ENCODE measurements at regions not wholly inside any gene's neighbourhood (a gene's known extent, or its start where the extent isn't known, plus 50 kb on each side); places are given as distances from the start of the nearest gene placed in this dataset.
"Not testable (repeated sequence)": the region's sequence is repeated elsewhere in the genome, so short reads cannot be mapped to it uniquely, and the experiment has no call there.

DNA sequence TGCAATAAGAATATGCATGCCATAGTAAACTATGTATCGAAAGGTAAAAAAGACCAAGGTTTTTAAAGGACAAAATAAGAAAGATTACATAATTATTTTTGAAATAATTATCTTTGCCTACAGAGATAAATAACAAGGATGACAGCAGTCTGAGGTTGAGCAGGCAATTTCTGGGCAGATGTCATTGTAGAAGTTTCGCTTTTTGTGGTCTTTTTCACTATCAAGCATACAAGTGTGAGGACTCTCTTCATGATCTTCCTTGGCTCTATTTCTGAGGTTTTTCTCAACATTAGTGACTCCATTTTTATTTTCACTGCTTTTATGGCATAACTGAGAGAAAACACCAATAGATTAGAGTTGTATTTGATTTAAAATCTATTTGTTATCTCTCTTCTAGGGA is 1337.9 kb upstream of the EPHA6 start:
- DNase-seq (ENCODE audit: low read depth) = no peak

DNA sequence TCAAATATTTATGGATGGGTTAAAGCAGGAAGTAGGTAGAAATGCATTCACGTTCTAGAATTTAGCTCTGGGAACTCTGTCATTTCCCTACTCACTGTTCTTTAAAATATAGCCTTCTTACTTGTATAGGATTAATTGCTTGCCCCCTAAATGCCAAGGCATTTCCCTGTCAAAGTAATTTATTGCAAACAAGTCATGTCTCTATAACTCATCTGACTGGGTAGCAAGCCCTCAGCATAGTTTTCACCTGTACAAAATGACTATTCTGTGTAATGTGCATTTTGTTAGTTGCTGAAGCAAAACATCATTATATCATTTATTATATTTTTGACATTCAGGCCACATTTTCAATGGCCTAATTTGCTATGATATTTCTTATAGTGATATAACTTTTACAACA is 1308.2 kb upstream of the EPHA6 start:
- DNase-seq (ENCODE audit: low read depth) = no peak

DNA sequence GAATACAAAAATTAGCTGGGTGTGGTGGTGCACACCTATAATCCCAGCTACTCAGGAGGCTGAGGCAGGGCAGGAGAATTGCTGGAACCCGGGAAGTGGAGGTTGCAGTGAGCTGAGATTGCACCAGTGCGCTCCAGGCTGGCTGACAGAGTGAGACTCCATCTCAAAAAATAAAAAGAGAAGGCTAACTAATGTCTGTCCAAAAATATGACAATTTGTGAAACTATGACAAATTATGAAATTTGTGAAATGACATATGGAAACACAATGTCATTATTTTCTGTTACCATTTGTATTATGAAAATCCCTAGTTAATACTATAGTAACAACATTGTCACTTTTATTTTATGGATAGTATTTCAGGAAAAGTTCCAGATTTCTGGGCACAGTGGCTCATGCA is 1306.3 kb upstream of the EPHA6 start:
- DNase-seq (ENCODE audit: low read depth) = no peak

GRCh38 chr3:95511828-95512227 is 1302.6 kb upstream of the EPHA6 start:
- no peak for DNase-seq (ENCODE audit: low read depth)

DNA sequence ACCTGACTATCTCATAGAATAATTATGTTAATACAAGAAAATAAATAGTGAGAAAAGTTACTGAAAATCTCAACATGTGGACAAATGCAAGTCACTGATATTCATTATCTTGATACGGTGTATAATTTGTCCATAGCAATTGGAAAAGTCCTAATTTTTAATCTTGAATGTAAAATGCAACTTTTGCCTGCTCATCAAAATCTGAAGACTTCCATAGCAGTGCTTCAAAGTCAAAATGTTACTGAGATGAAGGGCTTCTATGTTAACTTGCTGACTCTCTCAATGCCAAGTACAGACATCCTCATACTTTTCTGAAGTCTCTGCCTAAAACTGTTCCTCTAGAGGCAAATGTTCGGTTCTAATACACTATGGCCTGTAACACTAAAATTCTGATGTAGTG is 1300.1 kb upstream of the EPHA6 start:
- no peak for DNase-seq (ENCODE audit: low read depth)

DNA sequence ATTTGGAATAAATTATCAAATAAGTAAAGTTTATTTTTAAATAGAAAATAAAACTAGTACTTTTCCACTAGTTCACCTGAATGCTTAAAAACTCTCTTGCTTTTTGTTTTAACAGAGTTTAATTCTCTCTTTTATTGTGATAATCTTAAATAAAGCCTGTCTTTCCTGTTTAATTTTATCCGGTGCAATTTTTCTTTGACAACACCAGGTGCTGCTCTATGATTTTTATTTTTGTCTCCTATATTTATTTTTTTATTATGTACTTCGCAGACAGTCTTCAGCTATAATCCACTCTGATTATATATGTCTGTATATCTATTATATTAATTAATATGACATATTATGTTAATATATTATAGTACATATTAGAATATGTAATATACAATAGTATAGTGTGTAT is 1293.0 kb upstream of the EPHA6 start:
- DNase-seq (ENCODE audit: low read depth) = no peak

DNA sequence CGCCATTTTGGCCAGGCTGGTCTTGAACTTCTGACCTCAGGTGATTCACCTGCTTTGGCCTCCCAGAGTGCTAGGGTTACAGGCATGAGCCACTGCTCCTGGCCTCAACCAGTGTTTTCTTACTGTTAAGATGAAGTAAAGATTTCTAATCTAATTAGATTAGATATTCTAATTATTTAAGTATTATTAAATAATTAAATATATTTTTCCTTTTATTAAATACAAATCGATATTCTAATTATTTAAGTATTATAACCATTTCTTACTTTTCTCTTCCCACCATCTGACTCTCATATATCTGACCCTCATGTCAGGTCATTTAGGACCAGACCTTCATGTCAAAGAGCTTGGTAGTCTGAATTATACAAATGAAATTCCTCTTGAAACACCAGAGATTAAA is 1291.9 kb upstream of the EPHA6 start:
- DNase-seq (ENCODE audit: low read depth) = no peak

DNA sequence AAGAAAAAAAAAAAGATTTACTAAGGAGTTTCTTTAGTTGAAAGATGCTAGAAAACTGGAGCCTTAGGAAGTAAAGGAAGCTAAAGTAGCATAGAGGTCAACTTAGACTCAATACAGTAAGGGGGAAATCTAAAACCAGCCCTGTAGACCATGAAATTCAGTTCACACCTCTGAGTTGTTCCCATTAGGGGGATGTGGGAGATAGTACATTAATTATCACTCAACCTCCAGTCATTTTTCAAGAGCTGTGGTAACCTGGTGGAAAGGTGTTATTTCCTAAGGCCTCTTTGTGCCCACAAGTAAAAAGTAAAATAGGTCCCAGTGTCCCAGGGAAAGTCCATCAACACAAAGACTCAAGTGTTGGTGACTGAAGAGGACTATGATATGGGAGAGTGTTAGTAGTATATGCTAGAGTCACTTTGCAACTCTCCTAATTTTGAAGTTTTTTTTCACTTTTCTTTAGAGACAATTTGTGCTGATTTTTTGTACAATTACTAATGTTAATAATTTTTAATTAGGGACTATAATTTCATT is 1274.4 kb upstream of the EPHA6 start:
- no peak for DNase-seq (ENCODE audit: low read depth)

GRCh38 chr3:95565502-95565901 is 1248.9 kb upstream of the EPHA6 start:
- no peak for DNase-seq (ENCODE audit: low read depth)

GRCh38 chr3:95567346-95567745 is 1247.0 kb upstream of the EPHA6 start:
- DNase-seq (ENCODE audit: low read depth) = no peak

DNA sequence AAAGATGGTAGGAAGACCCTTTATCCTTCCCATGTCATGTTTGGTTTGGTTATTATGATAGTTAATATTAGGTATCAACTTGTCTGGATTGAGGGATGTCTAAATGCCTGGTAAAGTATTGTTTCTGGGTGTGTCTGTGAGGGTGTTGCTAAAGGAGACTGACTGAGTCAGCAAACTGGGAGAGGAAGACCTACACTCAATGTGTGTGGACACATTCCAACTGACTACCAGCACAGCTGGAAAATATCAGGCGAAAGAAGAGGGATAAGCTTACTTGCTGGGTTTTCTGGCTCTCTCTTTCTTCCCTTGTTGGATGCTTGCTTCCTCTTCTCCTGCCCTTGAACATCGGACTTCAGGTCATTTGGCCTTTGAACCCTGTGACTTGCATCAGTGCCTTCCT is 1227.6 kb upstream of the EPHA6 start:
- no peak for DNase-seq (ENCODE audit: low read depth)

DNA sequence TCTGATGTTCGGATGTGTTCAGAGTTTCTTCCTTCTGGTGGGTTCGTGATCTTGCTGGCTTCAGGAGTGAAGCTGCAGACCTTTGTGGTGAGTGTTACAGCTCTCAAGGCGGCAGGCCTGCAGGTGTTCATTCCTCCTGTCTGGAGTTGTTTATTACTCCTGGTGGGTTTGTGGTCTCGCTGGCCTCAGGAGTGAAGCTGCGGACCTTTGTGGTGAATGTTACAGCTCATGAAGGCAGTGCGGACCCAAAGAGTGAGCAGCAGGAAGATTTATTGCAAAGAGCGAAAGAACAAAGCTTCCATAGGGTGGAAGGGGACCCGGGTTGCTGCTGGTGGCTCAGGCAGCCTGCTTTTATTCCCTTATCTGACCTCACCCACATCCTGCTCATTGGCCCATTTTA is 1226.8 kb upstream of the EPHA6 start:
- DNase-seq (ENCODE audit: low read depth) = not testable (repeated sequence)

DNA sequence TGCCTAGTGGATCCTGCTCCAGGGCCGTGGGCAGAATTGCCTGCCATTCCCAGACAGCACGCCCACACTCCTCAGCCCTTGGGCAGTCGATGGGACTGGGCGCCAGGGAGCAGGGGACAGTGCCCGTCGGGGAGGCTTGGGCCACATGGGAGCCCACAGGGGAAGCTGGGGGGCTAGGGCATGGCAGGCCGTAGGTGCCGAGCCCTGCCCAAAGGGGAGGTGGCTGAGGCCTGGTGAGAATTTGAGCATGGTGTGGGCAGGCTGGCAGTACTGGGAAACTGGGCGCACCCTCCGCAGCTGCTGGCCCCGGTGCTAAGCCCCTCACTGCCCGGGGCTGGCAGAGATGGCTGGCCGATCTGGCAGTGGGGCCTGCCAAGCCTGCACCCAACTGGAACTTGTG is 1225.9 kb upstream of the EPHA6 start:
- no peak for DNase-seq (ENCODE audit: low read depth)

DNA sequence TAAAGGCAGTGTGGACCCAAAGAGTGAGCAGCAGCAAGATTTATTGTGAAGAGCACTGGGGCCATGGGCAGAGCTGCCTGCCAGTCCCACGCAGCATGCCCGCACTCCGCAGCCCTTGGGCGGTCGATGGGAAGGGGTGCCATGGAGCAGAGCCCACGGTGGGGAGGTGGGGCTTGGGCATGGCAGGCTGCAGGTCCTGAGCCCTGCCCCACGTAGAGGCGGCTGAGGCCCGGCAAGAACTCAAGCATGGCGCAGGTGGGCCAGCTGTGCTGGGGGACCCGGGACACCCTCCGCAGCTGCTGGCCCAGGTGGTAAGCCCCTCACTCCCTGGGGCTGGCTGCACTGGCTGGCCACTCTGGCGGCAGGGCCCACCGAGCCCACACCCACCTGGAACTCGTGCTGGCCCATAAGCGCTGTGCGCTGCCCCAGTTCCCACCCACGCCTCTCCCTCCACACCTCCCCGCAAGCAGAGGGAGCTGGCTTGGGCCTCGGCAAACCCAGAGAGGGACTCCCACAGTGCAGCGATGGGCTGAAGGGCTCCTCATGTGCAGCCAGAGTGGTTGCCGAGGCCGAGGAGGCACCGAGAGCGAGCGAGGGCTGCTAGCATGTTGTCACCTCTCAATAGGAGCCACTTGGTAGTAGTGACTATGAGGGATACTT is 1218.8 kb upstream of the EPHA6 start:
- DNase-seq (ENCODE audit: low read depth) = no peak

DNA sequence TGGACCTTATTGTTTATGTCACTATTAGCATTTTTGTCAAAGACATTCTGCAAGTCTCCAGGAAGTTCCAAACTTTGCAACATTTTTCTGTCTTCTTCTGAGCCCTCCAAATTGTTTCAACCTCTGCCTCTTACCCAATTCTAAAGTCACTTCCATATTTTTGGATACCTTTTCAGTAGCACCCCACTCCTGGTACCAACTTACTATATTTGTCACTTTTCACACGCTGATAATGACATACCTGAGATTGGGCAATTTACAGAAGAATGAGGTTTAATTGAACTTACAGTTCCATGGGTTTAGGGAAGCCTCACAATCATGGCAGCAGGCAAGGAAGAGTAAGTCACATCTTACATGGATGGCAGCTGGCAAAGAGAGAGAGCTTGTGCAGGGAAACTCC is 1206.5 kb upstream of the EPHA6 start:
- DNase-seq (ENCODE audit: low read depth) = no peak

GRCh38 chr3:95609411-95609810 is 1205.0 kb upstream of the EPHA6 start:
- no peak for DNase-seq (ENCODE audit: low read depth)

- DNase-seq (ENCODE audit: low read depth) = no peak
Observed at GRCh38 chr3:95612611-95613010, 1201.8 kb upstream of the EPHA6 start.

GRCh38 chr3:95613993-95614392 is 1200.4 kb upstream of the EPHA6 start:
- DNase-seq (ENCODE audit: low read depth) = no peak

DNA sequence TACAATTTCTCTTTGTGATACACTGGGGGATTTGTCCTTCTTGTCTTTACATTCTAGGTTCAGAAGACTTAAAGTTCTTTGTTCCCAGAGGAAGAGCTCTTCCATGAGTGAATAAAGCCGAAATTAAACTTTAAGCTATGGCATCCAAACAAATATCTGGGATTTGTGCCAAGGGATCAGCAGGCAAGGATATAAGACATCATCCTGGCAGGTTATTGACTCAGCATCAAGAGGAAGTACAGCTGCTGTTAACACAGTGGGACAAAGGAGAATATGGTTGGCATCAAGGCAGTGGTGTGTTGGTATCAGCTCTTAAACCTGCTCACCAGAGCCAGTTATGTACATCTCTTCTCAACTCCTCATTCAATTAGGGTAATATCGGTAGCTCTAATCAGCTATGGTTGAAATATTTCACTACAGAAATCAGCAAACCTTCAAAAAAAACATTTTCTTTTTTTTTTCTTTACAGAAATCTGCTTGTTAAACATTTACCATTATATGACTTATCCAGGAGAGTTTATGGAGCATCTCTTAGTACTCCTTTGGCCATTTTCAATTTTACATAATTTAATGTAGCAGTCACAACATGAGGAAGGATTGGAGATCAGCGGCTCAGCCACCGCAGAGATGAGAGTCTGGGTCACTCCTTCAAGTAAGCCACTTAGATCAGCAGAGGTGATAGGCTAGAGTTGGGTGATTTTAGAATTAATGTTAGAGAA is 1198.6 kb upstream of the EPHA6 start:
- no peak for DNase-seq (ENCODE audit: low read depth)

DNA sequence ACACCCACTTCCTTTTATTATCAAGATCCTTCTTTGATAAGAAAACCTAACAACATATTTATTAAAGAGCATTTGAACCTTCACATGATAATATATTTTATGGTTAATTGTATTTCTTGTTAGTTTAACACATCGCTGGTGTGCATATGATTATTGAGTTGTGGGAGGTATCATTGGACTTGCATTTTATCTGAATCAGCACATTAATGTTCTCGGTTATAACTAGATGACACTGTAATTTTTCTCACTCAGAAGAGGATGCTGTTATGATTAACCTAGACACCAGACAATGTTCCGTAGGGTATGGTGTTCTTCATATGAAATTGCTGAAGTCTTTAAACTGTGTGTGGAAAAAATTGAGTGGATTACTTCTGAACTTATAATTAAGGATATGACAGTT is 1188.3 kb upstream of the EPHA6 start:
- no peak for DNase-seq (ENCODE audit: low read depth)

GRCh38 chr3:95627293-95627692 is 1187.1 kb upstream of the EPHA6 start:
- no peak for DNase-seq (ENCODE audit: low read depth)

DNA sequence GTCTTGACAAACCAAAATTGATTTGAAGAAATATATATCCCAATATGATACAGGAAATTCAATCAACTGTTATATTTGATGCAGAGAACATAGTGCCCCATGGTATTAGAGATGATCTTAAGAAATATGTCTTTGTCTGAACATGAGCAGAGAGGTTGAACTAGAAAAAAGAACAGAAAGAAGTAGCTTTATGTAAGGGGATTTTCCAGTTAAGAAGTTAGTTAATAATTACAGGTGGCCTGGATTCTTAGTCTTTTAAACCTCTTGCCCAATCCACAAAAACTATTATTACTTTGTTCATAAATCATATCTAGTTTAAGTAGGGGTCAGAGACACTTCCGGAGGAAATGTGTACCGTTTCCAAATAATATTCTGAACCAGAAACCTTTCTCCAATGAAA is 1186.7 kb upstream of the EPHA6 start:
- DNase-seq (ENCODE audit: low read depth) = no peak

- no peak for DNase-seq (ENCODE audit: low read depth)
Observed at GRCh38 chr3:95629802-95630201, 1184.6 kb upstream of the EPHA6 start.

DNA sequence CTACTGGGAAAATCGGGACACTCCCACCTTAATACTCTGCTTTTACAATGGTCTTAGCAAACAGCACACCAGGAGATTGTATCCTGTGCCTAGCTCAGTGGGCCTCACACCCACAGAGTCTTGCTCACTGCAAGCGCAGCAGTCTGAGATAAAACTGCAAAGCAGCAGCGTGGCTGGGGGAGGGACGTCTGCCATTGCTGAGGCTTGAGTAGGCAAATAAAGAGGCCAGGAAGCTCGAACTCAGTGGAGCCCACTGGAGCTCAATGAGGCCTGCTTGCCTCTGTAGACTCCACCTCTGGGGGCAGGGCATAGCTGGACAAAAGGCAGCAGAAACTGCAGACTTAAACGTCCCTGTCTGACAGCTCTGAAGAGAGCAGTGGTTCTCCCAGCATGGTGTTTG is 1169.1 kb upstream of the EPHA6 start:
- DNase-seq (ENCODE audit: low read depth) = no peak

All from stimulated activated CD8-positive, alpha-beta memory T cell treated with anti-CD3 and anti-CD28 coated beads, Interleukin-7, amount 100 ng/mL, for 24 hours (primary cell).